ENCODE measurements at regions not wholly inside any gene's neighbourhood (a gene's known extent, or its start where the extent isn't known, plus 50 kb on each side); places are given as distances from the start of the nearest gene placed in this dataset.
A peak's percentile ranks its signal among the peaks of the same experiment; 100 is the strongest.
"Not testable (repeated sequence)": the region's sequence is repeated elsewhere in the genome, so short reads cannot be mapped to it uniquely, and the experiment has no call there.

- DNase-seq (ENCODE audit: low read depth, low spot score) = no peak
Observed at GRCh38 chr2:186181625-186182024, 304.4 kb upstream of the ZC3H15 start.

GRCh38 chr2:186182366-186182765 is 303.7 kb upstream of the ZC3H15 start:
- DNase-seq (ENCODE audit: low read depth, low spot score) = not testable (repeated sequence)

GRCh38 chr2:186183406-186183805 is 302.7 kb upstream of the ZC3H15 start:
- no peak for DNase-seq (ENCODE audit: low read depth, low spot score)

DNA sequence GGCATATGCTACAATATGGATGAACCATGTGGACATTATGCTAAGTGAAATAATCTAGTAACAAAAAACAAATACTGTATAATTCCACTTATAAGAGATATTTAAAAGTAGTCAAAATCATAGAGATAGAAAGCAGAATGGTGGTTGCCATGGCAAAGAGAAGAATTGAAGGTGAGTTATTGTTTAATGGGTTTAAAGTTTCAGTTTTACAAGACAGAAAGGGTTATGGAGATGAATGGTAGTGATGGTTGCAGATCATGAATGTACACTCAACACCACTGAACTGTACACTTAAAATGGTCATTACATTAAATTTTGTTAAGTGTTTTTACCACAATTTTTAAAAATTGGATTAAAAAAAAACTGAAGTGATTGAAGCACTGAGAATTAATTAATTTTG is 298.2 kb upstream of the ZC3H15 start:
- DNase-seq (ENCODE audit: low read depth, low spot score) = no peak

DNA sequence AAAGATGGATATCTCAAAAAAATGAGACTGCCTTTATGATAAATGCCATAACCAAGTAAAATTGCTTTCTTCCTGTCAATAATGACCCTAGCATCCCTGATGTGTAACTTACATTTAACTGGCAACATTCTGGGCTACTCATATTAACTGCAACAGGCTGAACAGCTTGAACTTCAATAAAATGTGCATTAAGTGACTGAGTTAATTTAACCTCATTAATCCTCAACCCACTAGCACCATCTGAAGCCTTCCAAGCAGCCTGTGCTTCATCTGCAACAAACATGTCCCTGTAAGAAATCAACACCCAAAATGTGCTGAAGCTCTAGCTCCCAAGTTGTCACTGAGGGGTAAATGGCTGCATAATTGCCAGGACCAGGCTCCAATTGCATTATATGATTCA is 296.2 kb upstream of the ZC3H15 start:
- no peak for DNase-seq (ENCODE audit: low read depth, low spot score)

GRCh38 chr2:186195696-186196095 is 290.4 kb upstream of the ZC3H15 start:
- DNase-seq (ENCODE audit: low read depth, low spot score) = no peak

- no peak for DNase-seq (ENCODE audit: low read depth, low spot score)
Observed at GRCh38 chr2:186197955-186198354, 288.1 kb upstream of the ZC3H15 start.

DNA sequence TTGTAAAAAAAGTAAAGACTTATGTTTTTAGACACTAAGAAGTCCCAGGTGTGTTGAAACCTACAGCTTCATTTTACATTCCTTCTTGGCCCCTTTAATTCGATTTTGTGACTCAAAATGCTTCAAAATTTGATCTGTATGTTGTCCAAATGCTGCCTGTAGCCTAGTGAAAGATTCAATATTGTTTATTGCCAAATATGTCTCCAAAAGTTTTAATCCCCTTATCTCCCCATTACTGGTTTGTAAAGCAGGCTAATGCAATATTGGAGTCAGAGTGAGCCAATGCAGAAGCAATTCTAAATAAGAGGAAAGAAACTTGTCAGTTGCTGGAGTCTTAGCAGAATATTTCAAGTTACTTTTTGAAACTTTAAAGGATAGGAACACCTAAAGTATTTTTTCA is 287.0 kb upstream of the ZC3H15 start:
- no peak for DNase-seq (ENCODE audit: low read depth, low spot score)

DNA sequence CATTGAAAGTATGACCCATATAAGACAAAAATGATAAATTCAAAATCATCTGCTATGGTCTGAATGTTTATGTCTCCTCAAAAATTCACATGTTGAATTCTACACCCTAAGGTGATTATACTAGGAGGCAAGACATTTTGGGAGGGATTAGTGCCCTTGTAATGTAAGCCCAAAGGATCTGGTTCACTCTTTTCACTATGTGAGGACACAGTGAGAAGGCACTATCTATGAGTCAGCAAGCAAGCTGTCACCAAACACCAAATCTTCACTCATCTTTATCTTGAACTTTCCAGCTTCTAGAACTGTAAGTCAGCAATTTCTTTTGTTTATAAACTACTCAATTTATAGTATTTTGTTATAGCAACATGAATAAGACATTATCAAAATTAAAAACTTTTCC is 284.7 kb upstream of the ZC3H15 start:
- no peak for DNase-seq (ENCODE audit: low read depth, low spot score)

- DNase-seq (ENCODE audit: low read depth, low spot score) = no peak
Observed at GRCh38 chr2:186205254-186205911, 280.7 kb upstream of the ZC3H15 start.

- no peak for DNase-seq (ENCODE audit: low read depth, low spot score)
Observed at GRCh38 chr2:186209532-186209931, 276.5 kb upstream of the ZC3H15 start.

- no peak for DNase-seq (ENCODE audit: low read depth, low spot score)
Observed at GRCh38 chr2:186220409-186220808, 265.7 kb upstream of the ZC3H15 start.

DNA sequence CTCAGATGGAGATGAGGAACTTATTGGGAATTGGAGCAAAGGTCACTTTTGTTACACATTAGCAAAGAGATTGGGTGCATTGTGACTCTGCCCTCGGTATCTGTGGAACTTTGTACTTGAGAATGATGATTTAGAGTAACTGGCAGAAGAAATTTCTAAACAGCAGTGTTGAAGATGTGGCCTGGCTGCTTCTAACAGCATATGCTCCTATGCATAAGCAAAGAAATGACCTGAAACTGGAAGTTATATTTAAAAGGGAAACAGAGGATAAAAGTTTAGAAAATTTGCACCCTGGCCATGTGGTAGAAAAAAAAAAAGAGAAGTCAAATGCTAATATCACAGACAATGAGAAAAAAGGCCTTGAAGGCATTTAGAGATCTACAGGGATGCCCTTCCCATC is 256.8 kb upstream of the ZC3H15 start:
- no peak for DNase-seq (ENCODE audit: low read depth, low spot score)

- no peak for DNase-seq (ENCODE audit: low read depth, low spot score)
Observed at GRCh38 chr2:186241874-186242273, 244.2 kb upstream of the ZC3H15 start.

- no peak for DNase-seq (ENCODE audit: low read depth, low spot score)
Observed at GRCh38 chr2:186254759-186255158, 231.3 kb upstream of the ZC3H15 start.

GRCh38 chr2:186255823-186256222 is 230.2 kb upstream of the ZC3H15 start:
- DNase-seq (ENCODE audit: low read depth, low spot score) = no peak

GRCh38 chr2:186256540-186256939 is 229.5 kb upstream of the ZC3H15 start:
- peak; percentile 67 for DNase-seq (ENCODE audit: low read depth, low spot score)

GRCh38 chr2:186263673-186264250 is 222.3 kb upstream of the ZC3H15 start:
- no peak for DNase-seq (ENCODE audit: low read depth, low spot score)

DNA sequence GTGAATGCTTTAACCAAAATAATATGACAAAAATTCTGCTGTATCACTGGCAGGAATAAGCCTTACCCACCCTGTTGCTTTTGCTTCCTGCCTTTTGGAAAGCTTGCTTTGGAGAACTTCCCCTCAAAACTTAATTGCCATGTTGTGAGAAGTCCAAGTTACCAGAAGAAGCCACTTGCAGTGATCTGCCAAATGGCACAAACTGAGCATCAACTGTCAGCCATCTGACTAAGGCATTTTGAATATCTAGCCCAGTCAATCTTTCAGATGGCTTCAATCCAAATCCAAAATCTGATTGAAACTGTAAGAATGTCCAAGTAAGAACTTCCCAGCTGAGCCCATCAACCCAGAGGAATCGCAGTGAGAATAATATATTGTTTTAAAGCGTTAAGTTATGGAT is 216.5 kb upstream of the ZC3H15 start:
- no peak for DNase-seq (ENCODE audit: low read depth, low spot score)

DNA sequence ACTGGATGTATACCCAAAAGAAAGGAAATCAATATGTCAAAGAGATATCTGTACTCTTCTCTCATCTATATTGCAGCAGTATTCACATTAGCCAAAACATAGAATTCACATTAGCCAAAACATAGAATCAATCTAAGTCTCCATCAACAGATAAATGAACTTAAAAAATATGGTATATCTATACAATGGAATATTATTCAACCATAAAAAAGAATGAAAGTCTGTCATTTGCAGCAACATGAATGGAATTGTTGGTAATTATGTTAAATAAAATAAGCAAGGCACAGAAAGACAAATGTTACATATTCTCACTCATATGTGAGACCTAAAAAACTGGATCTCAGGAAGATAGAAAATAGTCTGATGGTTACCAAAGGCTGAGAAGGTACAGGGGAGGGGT is 212.1 kb upstream of the ZC3H15 start:
- no peak for DNase-seq (ENCODE audit: low read depth, low spot score)

GRCh38 chr2:186274936-186275575 is 211.0 kb upstream of the ZC3H15 start:
- DNase-seq (ENCODE audit: low read depth, low spot score) = peak; percentile 63

DNA sequence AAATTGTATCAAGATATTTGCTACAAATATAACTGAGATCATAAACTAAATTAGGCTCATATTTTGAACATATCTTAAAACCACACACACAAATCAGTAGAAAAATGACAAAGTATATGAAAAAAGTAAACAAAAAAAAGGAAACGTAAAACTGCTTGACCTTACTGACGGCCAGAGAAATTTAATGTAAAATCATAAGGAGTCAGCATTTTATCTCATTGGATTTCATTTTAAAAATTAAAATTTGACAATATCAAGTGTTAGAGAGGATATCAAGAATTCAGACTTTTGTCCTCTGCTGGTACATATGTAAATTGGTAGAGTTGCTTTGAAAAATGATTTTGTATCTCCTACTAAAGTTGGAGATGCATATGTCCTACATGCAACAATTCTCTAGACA is 209.2 kb upstream of the ZC3H15 start:
- DNase-seq (ENCODE audit: low read depth, low spot score) = no peak

DNA sequence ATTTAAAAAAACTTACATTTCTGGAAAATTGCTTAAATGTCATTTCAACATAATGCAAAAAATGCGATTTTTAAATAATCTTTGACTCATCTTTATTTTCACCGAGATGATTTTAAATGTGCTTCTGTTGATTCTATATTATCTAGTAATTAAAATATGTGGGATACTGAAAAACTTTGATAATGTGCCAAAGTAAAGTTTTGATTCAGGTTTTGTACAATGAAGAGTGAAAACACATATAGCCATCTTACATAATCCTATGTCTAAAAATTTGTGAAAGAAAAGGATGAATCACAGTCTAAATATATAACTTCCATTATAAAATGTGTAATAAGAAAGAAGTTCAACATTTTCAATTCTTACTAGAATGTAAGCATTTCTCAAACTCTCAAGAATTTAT is 204.3 kb upstream of the ZC3H15 start:
- no peak for DNase-seq (ENCODE audit: low read depth, low spot score)

Measured in astrocyte of the hippocampus (primary cell).